ENCODE measurements at regions not wholly inside any gene's neighbourhood (a gene's known extent, or its start where the extent isn't known, plus 50 kb on each side); places are given as distances from the start of the nearest gene placed in this dataset.

GRCh38 chr5:105380126-105380525, 1817.5 kb upstream of the NUDT12 start:
- H3K27me3 ChIP-seq, result no peaks in the 10 kb centered on the region
- H3K27ac ChIP-seq, result no peak overlapping the region
- TF ChIP-seq CTCF (IDR thresholded peaks at IDR 0.05; ENCODE audit: low read depth, low read length), result no peak
- no peaks in the 10 kb centered on the region for H3K4me1 ChIP-seq (ENCODE audit: low read depth)
- H3K36me3 ChIP-seq, result no peaks in the 10 kb centered on the region
- no peak overlapping the region for H3K4me3 ChIP-seq
- H3K9me3 ChIP-seq (ENCODE audit: low read depth), result no peaks in the 10 kb centered on the region
- DNase-seq (ENCODE audit: low read depth in 1 of 2, low spot score in 1 of 2), result no peak

- no peak for DNase-seq (ENCODE audit: low read depth in 1 of 2, low spot score in 1 of 2)
- Histone ChIP-seq H3K4me3 (no peak overlapping the region), H3K4me1 (ENCODE audit: low read depth) (no peaks in the 10 kb centered on the region), H3K27ac (no peak overlapping the region), H3K27me3 (no peaks in the 10 kb centered on the region), H3K9me3 (ENCODE audit: low read depth) (no peaks in the 10 kb centered on the region), H3K36me3 (no peaks in the 10 kb centered on the region)
- no peak for TF ChIP-seq CTCF (IDR thresholded peaks at IDR 0.05; ENCODE audit: low read depth, low read length)
Measured at GRCh38 chr5:105371169-105371568, 1808.6 kb upstream of the NUDT12 start.

- no peak overlapping the region for H3K4me3 ChIP-seq
- no peak for DNase-seq (ENCODE audit: low read depth in 1 of 2, low spot score in 1 of 2)
- no peaks in the 10 kb centered on the region for H3K4me1 ChIP-seq (ENCODE audit: low read depth)
- H3K27ac ChIP-seq, result no peak overlapping the region
- no peaks in the 10 kb centered on the region for H3K36me3 ChIP-seq
- H3K9me3 ChIP-seq (ENCODE audit: low read depth), result no peaks in the 10 kb centered on the region
- H3K27me3 ChIP-seq, result no peaks in the 10 kb centered on the region
- TF ChIP-seq CTCF (IDR thresholded peaks at IDR 0.05; ENCODE audit: low read depth, low read length), result no peak
Measured at GRCh38 chr5:105350486-105351140, 1788.0 kb upstream of the NUDT12 start.

- Histone ChIP-seq H3K4me1 (ENCODE audit: low read depth) (no peaks in the 10 kb centered on the region), H3K9me3 (ENCODE audit: low read depth) (no peaks in the 10 kb centered on the region), H3K27me3 (no peaks in the 10 kb centered on the region), H3K36me3 (no peaks in the 10 kb centered on the region), H3K27ac (no peak overlapping the region), H3K4me3 (no peak overlapping the region)
- DNase-seq (ENCODE audit: low read depth in 1 of 2, low spot score in 1 of 2), result no peak
- TF ChIP-seq CTCF (IDR thresholded peaks at IDR 0.05; ENCODE audit: low read depth, low read length), result no peak
Measured at GRCh38 chr5:105331558-105331957, 1769.0 kb upstream of the NUDT12 start.

- no peak overlapping the region for H3K4me3 ChIP-seq
- no peaks in the 10 kb centered on the region for H3K27me3 ChIP-seq
- no peaks in the 10 kb centered on the region for H3K36me3 ChIP-seq
- no peaks in the 10 kb centered on the region for H3K9me3 ChIP-seq (ENCODE audit: low read depth)
- TF ChIP-seq CTCF (IDR thresholded peaks at IDR 0.05; ENCODE audit: low read depth, low read length), result no peak
- H3K4me1 ChIP-seq (ENCODE audit: low read depth), result no peaks in the 10 kb centered on the region
- DNase-seq (ENCODE audit: low read depth in 1 of 2, low spot score in 1 of 2), result no peak
- no peak overlapping the region for H3K27ac ChIP-seq
Measured at GRCh38 chr5:105330185-105330584, 1767.6 kb upstream of the NUDT12 start.
